HG03558 (cell line): ENCODE measurements at regions not wholly inside any gene's neighbourhood (a gene's known extent, or its start where the extent isn't known, plus 50 kb on each side); places are given as distances from the start of the nearest gene placed in this dataset.
"Not testable (repeated sequence)": the region's sequence is repeated elsewhere in the genome, so short reads cannot be mapped to it uniquely, and the experiment has no call there.

Experiments
- ATAC-seq: cut with Tn5 transposase; IDR thresholded peaks from one replicate; pipeline ENCODE4 v1.9.1; 2021; ENCODE audit warnings: moderate number of reproducible peaks; ENCODE audit not compliant: unreplicated experiment; ENCODE audit errors: extremely low read depth

GRCh38 chrX:114097427-114097826, 486.5 kb upstream of the HTR2C start:
- no peak for ATAC-seq

- no peak for ATAC-seq
Measured at GRCh38 chrX:114095789-114096188, 488.1 kb upstream of the HTR2C start.

GRCh38 chrX:114087543-114087942, 496.3 kb upstream of the HTR2C start:
- no peak for ATAC-seq

GRCh38 chrX:114077773-114078172, 506.1 kb upstream of the HTR2C start:
- ATAC-seq = no peak

- ATAC-seq = no peak
Measured at GRCh38 chrX:114075073-114075673, 508.7 kb upstream of the HTR2C start.

GRCh38 chrX:114073926-114074325, 510.0 kb upstream of the HTR2C start:
- ATAC-seq = no peak

GRCh38 chrX:114071412-114071811, 512.5 kb upstream of the HTR2C start:
- no peak for ATAC-seq

- ATAC-seq = no peak
Measured at GRCh38 chrX:114065577-114066223, 518.2 kb upstream of the HTR2C start.

GRCh38 chrX:114061226-114061625, 522.7 kb upstream of the HTR2C start:
- no peak for ATAC-seq

GRCh38 chrX:114058988-114059418, 524.9 kb upstream of the HTR2C start:
- no peak for ATAC-seq

GRCh38 chrX:114057422-114057821, 526.5 kb upstream of the HTR2C start:
- not testable (repeated sequence) for ATAC-seq

- ATAC-seq = no peak
Measured at GRCh38 chrX:114051667-114052315, 532.1 kb upstream of the HTR2C start.

- ATAC-seq = no peak
Measured at GRCh38 chrX:114050075-114050796, 533.6 kb upstream of the HTR2C start.

GRCh38 chrX:114049063-114049462, 534.8 kb upstream of the HTR2C start:
- no peak for ATAC-seq

- no peak for ATAC-seq
Measured at GRCh38 chrX:114047558-114047957, 536.3 kb upstream of the HTR2C start.

GRCh38 chrX:114046695-114047279, 537.1 kb upstream of the HTR2C start:
- no peak for ATAC-seq

GRCh38 chrX:114041470-114041869, 542.4 kb upstream of the HTR2C start:
- ATAC-seq = not testable (repeated sequence)

- ATAC-seq = not testable (repeated sequence)
Measured at GRCh38 chrX:114040661-114041269, 543.1 kb upstream of the HTR2C start.

GRCh38 chrX:114040111-114040510, 543.8 kb upstream of the HTR2C start:
- not testable (repeated sequence) for ATAC-seq

- no peak for ATAC-seq
Measured at GRCh38 chrX:114038358-114038757, 545.5 kb upstream of the HTR2C start.
